ENCODE measurements at regions not wholly inside any gene's neighbourhood (a gene's known extent, or its start where the extent isn't known, plus 50 kb on each side); places are given as distances from the start of the nearest gene placed in this dataset.

DNA sequence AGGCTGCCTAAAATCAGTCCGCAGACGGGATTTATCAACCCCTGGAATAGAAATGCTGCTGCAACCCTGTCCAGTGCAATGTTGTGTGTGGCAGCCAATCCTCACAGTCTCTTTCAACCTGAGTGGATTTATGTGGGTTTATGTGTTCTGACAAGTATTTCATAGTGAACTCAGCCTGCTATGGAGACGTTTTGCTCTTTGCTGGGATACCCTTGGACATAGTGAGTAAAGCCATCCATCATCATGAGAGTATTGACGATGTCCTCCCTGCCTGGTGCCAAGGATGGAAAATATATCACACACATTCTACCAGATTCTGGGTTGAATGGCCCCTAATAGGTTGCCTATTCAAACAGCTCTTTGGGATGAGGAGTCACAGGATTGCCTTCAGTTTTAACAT, 219.1 kb downstream of the SOCS6 start:
- DNase-seq (ENCODE audit: low spot score): no peak

DNA sequence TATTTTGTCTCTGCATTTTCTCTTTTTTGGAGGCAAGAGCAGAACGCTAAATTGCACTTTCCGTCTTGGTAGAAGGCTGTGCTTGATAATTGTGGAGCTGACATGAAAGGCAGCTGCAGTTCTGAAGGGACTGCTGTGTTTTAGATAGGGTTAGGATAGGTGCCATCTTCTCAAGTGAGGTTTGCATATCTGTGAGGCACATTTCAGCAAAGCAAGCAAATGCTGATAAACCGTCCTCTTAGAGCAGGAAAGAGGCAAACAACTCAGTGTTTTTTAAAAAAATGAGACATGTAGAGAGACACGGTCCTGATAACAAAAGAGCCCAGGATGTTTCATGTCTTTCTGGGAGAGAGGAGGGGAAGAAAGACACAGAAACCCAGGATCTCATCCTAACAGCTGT, 217.7 kb downstream of the SOCS6 start:
- DNase-seq (ENCODE audit: low spot score): no peak

DNA sequence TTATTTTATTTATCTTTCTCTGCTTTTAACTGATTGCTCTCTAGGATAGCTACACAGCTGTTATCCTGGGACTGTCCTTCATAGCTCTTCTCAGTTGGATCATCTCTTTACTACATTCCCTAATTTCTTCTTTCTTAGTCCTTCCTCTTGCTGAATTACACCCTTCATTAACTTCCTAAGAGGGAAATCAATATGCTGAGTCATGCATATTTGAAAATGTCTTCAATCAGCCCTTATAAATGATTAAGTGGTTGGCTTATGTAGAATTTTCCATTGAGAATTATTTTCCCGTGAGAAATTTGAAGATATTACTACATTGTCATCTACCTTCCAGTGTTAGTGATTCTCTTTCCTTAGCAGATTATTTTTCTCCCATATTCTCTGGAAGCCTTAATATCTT, 214.2 kb downstream of the SOCS6 start:
- no peak for DNase-seq (ENCODE audit: low spot score)

DNA sequence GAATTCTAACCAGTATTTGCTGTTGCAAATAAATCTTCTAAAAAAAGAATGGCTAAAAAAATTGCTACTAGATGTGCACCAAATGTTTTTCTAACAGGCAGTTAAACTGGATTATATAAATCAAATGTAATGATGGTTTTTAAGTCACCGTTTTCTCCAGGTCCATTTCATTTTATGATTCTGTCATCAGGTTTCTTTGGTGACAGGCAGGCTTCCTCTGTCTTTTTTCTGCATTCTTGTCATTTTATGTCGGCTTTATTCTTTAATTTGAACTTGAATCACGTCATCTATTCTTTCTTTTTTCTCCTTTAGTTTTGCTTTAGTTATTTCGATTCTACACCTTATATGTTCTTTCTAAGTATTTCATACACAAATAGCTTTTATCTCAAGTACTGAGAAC, 212.5 kb downstream of the SOCS6 start:
- no peak for DNase-seq (ENCODE audit: low spot score)

DNA sequence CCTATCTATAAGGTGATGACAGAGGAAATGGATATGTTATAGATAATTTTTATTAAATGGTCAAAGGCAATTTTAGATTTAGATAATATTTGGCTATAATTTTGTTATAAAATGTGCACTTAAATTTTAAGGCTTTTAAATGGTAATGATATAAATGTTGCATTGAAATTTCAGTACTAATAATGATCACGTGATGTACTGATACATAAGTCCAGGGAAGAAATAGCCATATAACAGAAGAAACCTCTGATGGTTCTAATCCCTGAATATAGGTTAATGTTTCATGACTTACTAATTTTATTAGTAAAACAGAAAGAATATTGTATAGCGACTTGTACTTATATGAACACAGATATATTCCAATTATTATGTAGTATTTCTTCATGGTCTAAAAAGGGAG, 211.9 kb downstream of the SOCS6 start:
- no peak for DNase-seq (ENCODE audit: low spot score)

DNA sequence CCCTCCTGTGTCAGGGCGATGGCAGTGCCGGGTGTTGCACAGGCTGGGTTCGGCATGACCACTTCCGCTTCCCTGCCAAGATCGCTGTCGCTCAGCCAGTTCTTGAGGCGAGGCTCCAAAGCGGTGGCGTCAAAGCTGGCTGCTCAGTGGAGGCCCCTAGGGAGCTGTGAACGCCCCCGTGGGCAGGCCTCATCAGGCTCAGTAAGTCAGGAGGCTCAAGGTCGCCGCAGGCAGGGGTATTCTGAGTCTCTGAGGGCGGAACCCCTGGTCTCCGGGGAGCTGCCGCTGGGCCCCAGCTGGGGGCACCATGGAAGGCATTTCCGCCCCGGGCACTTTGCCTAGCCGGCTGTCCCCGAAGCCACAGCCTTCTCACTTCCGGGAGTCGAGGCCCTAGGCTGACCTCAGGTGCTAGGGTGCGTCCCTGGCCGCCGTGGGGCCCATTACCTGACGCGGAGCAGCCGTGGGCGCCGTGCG, 210.4 kb downstream of the SOCS6 start:
- DNase-seq (ENCODE audit: low spot score): no peak

DNA sequence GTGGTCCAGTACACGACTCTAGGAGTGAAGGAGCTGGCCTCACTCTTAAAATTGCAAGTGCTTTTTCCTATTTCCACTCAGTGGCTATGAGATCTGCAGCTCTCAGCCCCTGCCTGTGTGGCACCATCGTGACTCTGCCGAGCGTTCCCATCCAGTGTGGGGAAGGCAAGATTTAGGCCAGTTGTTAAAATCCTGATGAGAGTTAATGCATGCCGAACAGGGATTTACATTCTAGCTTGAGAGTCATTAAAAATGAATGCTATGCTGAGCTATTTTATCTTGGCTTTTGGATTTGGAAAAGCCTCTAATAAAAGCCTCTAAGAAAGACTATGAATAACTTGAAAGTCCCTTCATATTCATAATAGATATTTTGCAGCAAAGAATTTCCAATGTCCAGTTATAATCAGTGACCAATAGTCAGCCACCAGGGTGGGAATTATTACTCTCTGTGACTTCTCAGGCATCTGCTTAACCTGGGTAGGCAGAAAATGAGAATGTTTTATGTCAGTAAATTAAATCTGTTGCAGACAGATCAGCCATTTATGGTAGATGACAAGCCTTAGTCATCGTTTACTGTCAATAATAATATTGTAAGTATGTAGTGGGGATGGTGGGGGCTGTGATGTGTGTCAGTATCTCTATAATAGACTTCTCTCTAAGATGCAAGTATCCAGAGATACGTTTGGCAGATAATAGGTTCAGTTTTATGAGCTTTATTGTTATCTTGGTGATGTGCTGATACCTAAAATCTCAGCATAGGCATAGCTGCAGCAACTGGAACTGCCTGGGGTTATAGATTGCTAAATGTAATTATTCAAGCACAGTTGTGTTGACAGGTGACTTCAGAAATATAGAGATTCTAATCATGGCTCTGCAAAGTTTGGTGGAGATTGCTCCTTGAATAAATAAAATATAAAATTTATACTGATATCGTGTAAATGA, 207.8 kb downstream of the SOCS6 start:
- DNase-seq (ENCODE audit: low spot score): no peak

DNA sequence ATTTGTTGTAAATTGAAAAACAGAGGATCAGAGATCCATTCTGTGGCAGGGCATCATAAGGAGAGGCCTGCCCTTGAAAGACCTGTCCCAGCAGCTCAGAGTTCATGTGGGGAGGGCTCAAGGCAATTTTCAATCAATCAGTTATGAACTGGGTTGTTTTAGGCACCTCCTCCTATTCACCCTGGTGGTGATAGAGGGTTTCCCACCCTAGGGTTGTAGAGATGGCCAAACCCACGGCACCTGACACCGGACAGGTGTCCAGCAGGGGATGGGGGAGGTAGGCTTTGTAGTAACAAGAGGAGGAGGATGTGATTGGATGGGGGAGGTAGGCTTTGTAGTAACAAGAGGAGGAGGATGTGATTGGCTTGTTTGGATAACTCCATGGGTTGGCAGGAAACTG, 205.7 kb downstream of the SOCS6 start:
- DNase-seq (ENCODE audit: low spot score): no peak

DNA sequence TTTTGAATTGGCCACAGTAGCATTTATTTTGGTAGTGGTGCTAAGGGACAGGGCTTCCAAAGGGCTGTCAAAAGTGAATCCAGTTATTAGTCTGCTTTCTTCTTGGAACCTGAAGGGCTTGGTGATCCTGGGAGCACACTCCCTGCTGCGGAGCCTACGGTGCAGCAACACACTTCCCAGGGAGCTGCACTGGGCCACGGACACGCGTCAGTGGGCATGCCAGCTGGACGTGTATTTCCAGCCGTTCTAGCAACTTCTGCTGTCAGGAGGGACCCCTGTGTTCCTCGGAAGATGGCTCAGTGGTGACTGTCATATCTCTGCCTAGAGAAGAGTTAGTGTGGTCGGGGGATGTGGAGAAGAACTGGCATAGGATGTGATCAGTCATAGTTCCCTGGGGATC, 204.6 kb downstream of the SOCS6 start:
- no peak for DNase-seq (ENCODE audit: low spot score)

DNA sequence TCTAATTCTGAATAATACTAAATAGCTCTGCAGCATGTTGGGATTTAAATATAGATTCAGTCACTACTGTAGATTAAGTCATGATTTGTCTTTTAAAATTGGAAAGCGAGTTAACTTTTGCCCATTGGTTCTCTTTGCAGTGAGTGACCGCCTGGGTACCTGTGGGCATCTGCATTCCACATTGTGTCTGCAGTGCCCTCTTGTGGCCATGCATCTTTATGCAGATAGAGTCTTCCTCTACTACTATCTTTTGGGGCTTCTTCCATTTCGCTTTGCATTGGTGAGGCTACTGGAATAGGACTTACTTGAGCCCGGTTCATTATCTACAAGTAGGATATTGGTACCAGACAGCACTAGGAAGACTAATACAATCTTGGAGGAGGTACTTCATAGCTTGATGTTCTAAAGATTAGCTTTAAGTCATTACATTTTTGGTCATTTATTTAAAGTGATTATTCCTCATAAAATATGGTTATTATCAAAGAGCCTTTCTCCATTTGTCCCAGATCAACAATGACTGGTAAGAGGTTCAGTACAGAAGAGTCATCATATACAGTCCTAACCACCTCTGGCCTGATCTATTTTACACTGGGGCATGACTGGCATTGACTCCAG, 203.0 kb downstream of the SOCS6 start:
- DNase-seq (ENCODE audit: low spot score): peak; percentile 10

DNA sequence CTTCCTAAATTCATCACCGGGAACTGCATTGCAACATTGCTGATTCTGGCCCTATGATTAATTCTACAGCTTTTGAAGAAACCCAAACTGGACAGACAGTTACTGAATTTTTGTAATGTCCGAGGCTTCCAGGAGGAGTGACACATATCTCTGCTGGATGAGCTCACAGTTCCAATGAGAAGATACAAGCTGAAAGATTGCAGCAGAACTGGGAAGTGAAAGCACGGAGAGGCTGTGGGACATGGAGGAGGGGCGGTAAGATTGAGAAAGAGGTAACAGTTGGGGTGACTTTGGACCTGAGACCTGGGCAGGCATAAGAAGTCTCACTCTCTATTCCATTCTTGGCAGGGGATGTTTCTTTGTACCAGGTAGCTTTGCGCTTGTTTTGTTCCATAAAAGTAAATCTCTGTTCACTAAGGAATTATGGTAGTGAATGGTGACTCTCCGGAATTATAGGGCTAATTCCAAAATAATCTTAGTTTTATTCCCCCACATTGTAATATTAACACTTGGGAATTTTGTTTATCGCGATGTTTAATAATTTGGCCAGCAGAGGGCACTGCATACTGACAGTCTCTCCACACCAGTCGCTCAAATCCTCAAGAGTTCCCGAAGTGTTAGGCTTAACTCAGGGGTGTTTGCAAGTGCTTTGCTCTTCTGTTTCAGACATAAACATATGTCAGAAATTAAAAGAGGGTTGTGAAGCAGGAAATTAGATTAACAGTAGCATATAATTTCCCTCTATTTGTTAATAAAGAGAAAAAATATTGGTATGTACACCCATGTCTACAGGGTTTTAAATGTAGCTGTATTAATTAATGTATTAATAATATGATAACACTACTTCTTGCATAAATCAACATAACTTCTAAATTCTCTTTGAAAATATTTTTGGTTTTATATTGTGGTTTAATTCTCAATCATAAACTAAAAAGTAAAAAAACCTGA, 201.4 kb downstream of the SOCS6 start:
- no peak for DNase-seq (ENCODE audit: low spot score)

DNA sequence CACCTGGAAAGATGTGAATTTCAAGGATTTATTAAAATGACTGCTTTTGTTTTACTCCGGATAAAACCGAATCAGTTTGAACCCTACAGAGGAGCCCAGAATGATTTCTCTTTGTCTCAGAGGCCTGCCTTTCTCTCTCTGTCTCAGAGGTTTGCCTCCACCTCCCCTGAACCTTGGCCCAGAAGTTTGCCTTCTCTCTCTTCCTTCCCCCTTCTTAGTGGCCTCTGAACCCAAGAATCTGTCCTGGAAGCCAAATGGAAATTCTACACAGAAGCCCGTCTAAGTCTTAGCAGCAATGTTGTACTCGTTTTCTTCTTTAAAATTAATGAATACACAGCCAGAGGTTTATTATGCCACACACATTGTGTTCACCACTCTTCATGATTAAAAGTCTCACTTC, 200.7 kb downstream of the SOCS6 start:
- DNase-seq (ENCODE audit: low spot score): no peak

DNA sequence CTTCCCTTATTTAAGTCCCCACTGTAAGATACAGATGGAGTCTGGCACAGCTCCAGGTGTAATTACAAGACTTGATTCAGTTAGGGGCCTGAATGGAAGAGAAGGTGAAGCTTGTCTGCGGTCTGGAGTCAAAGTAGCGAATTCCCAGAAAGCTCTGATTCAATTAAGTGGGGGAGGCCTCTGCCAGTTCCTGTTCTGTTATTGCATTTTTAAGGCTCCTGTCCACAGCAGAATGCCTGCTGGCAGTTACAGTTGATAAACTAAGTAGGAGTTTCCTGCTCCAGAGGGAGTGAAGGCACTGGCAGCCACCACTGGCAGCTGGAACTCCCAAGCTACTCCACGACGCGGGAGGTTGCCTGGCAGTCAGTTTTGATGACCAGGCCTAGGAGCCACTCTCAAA, 181.1 kb downstream of the SOCS6 start:
- no peak for DNase-seq (ENCODE audit: low spot score)

DNA sequence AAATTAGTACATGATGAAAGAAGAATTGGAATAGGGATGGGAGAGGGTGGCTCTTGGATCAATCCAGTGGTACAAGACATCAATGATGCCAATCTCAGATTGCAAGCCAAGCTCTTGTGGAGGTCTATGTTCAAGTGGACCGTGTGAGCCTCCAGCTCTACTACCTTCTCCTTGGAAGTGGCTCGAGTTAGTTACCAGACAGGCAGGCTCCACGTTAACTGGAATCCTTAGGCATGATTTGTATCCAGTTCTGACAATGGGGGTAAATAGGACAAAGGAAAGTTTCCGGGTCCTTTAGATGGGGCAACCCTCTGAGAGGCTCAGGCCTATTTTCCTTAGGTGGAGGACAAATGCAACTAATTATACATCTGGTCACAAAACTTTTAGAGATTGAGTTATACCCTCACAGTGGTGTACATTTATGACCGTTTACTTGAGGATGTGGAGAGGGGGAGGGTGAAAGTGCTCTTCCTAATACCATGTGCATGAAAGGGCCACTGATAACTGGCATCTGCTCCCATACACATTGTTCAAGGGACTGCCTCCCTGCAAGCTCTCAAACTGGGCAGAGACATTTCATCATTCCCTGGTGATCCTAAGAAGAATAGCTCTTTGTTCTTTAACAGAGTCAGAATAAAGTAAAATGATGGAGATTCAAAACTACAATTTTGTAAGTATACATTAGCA, 180.2 kb downstream of the SOCS6 start:
- DNase-seq (ENCODE audit: low spot score): no peak

DNA sequence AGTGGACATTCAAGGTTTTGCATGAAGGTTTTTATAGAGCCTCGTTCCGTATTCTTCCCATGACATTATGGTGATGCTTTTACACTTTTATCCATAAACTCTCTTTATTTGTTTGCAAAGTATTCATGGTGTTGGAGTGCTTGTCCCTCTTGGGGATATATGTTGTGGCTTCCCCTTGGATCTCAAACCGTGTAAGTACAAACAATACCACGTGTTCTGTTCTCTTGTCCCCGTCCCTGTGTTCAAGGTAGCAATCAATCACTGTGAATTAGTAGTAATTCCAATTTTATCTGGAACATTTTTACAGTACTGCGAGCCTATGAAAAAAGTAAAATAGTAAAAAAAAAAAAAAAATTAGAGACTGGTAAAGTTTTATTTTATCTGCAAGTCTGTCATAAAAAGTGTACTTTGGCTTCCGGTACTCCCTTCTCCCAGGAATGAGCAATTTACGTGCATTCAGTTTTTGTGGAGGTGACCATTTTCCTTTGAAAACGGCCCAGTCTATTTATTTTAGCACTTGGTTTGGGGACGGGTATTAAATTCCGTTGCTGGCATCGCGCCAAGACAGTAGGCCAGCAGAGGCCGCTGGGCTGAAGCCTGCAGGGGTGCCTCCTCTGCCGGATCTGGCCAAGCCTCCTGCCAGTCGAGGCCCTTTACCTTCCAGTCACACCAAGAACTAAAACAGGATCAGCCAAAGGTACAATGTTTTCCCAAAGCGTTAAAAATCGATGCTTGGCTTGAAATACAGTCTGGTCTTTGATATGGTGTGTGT, 175.7 kb downstream of the SOCS6 start:
- DNase-seq (ENCODE audit: low spot score): peak; percentile 42

DNA sequence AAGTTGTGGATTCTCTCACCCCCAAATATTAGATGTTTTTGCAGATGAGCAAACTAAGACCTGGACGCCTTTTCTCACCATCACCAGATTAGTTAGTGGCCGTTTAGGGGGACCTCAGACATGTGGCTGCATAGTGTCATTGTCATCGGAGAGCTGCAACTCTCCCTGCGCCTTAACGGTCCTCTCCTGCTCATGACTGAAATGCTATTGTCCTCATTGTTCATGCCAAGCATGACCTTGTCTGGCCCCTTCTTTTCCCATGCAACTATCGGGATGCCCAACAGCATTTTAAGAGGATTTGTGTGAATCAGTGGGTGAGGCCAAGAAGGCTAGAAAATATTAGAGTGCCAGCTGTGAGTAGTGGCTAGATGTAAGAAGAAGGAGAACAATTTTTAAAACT, 174.2 kb downstream of the SOCS6 start:
- DNase-seq (ENCODE audit: low spot score): no peak

DNA sequence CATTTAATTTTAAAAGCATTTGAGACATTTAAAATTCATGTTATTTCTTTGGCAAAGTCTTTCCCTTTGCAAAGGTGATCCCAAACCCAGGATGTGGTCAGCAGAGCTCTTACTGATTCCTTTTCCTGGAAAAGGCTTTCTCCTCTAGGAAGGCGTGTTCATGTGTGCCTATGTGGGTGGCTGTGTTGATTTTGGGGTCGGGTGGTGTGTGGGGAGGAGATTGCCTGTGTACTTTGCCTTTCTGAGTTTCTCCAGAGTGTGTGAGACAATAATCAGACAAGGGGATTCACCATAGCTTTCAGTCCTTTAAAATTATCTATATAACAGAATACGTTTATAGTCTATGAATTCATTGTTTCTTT, 173.2 kb downstream of the SOCS6 start:
- DNase-seq (ENCODE audit: low spot score): no peak

DNA sequence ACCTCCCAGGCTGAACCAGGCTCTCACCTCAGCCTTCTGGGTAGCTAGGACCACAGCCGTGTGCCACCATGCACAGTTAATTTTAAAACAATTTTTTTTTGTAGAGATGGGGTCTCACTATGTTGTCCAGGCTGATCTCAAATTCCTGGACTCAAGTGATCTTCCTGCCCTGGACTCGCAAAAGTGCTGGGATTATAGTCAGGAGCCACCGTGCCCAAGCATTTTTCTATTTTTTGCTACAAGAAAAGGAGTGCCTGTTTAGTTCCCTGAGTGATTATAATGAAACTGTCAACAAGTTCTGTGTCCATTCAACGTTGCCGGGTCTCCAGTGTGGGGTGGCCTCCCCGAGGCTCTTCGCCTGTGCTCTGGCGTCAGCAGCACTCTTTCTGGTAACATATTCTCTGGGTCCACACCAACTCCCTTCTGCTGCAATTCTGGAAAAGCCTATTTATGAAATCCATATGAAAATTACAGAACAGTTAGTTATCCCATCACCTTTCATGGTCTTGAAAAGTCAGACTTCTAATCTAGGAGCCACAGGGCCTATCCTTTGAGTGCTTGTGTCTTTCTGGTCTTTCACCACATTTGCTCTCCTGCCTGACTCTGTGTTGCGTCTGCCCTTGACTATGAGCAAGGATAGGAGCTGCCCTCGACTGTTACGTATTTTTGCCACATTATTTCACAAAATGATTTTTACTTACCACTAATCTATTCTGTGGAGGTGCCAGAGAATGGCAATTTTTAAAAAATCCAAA, 172.7 kb downstream of the SOCS6 start:
- no peak for DNase-seq (ENCODE audit: low spot score)

DNA sequence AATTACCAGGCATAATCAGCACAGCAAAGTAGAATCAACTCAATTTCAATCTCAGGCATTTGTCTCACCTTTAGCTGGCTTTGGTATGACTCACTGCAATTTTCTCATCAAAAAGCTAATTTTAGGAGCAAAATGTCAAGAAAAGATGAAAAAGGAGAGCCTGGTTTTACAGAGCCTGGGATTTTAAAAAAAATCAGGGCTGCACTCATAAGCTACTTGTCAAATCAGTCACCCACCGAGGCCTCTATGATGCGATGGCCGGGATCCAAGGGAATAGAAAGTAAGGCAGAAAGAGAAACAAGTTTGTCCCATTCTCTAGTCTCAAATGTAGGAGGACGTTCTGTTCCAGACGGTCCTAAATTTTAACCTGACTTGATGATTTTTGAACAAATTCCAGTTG, 170.9 kb downstream of the SOCS6 start:
- DNase-seq (ENCODE audit: low spot score): no peak

DNA sequence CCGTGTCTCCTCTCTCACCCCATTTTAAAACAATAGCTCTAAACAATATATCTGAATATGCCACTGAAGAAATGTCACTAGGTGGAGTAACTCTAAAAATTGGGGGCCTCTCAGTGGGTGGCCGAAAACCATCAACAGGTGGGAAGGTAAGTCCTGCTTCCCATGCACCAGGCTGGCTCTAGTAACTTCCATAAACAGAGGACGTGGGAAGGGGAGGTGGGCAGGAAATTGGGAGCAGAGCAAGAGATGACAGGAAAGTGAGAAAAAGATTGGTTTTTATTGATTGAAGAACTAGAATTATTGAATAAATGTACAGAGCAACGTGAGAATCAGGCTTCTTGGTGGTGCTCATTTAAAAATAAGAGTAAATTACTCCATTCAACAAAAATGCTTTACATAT, 170.4 kb downstream of the SOCS6 start:
- DNase-seq (ENCODE audit: low spot score): no peak
